HG02759 (cell line): ENCODE measurements at regions not wholly inside any gene's neighbourhood (a gene's known extent, or its start where the extent isn't known, plus 50 kb on each side); places are given as distances from the start of the nearest gene placed in this dataset.

Experiments used
- ATAC-seq: cut with Tn5 transposase; IDR thresholded peaks from one replicate; pipeline ENCODE4 v1.9.1; 2021; ENCODE audit warnings: mild to moderate bottlenecking, moderate library complexity; ENCODE audit not compliant: unreplicated experiment

DNA sequence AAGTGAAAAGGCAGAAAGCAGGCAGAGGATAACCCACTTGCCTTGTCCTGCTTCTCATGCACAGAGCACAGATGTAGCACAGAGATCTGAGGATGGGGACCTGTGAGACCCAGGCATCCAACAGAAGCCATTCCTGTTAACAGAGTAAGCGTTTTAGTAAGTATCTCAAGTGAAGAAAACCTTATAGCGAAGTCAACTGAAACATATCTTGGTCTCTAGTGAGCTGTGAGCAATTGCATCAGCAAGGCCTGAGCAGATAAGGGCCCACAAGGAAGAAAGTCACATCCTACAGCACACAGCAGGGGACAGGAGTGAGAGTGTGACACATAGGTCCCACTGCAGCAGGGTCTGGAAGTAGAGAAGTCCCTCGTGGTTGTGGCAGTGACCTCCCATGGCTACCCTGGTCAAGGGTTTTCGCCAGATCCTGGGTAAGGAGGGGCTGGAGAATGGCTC lies 248.7 kb upstream of the TNP1 start:
- no peak for ATAC-seq

DNA sequence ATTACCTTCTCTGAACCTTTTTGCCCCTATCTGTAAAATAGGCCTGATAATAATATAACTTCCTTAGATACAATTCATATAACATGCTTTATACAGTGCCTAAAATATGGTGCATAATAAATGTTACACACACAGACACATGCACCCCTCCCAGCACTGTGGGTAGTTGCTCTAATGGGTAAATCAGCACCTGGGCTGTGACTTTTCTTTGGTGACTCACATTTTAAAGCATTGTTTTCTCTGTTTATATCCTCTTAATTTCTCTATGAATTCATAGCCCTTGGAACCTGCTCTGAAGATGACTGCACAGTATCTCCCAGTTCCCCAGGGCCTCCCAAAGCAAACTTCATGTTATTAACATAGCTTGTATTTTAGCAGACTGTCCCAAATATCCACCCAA lies 248.2 kb upstream of the TNP1 start:
- no peak for ATAC-seq

DNA sequence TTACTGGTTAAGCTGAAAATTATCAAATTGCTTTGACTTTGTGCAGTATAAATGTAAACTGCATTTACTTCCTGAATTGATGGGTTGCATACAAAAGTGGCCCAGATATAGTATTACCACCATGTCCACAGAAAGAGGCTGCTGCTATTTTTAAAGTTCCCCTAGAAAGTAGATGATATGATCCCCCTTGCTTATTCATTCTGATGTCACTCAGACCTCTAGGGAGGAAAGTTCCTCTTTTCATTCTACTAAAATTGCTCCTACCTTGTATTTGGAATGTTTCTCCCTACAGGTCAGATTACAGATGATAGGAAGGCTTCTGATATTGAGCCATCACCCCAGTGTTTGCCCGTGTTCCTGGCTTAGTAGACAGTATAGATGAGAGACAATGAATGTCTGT lies 247.6 kb upstream of the TNP1 start:
- ATAC-seq = no peak

DNA sequence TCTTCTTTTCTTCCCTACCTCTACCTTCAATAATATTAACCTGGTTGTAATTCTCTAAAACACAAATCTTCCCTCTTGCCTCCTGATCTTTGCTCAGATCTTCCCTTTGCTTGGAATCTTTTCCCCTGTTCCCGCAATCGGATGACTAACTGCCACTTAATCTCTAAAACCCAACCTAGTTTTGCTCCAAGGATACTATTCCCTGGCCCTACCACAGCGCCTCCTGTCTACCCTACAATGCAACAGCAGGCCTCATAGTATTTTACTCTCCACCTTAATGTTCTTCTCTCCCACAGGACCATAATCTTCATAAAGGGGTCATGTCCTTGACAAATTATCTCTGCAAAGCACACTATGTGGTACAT lies 246.8 kb upstream of the TNP1 start:
- no peak for ATAC-seq

DNA sequence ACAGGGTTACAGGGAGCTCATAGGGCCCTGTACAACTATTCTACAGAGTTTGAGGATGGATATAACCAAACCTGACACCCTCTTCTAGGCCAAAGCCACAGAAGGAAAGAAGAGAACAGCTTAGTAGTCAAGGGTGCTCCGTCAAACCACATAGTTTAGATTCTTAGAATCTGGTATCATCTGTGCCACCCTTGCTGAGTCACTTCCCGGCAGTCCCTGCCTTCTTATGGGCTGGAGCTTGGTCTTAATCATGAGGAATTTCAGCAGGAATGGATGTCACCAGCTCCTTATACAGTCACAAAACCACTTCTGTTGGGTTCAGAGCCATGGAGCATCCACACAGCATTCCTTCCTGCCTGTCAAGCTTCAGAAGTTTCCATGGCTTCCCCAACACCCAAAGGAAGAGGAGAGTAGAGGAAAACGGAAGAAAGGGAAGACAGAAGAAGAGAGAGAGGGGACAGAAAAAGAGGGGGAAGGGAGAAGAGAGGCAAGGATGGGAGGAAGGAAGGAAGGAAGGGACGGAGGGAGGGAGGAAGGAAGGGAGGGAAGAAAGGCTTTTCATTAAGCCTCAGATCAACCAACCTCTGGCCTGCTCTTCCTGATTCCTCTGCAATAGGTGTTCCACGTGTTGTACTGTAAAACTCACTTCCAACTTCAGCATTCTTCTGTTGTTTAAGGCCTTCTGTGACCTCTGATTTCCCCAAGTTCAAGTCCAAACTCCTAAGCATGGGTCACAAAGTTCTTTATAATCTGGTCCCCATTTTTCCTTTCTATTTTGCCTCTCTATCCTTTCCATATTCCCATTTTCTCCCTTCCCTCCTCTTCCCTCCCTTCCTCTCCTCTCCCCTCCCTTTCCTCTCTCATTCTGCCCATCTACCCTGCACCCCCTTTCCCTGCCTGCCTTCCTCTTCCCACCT lies 246.1 kb upstream of the TNP1 start:
- ATAC-seq = no peak

DNA sequence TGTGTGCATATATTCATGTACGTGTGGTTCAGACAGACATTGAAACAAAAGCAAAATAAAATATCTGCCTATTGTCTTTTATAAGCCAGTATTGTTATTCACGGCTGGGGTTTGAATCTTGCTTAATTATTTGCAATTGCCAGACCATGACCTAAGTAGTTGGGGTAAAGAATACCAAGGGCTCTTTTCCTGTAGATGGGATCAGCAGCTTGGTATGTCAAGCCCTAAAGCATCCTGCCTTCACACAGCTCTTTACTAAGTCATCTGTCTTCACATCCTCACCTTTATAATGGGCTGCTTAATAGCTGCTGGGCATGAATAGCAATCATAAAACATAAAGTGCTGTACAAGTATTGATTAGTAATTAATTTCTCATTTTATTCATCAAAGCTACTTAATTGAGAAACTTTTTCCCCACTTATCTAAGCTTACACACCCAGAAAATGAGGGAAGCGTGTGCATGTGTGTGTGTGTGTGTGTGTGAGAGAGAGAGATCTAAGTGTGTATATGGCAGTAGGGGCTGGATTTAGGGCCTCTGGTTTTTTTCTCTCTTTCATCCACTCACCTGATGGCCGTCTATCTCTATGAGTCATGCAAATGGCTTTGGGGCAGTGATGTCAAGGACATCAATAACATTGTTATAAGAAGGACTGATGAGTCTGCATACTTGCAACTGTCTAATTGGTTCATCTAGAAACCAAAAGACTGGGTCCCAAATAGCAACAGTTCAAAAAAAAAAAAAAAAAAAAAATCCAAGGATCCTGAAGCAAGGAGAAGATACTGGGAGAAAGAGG lies 244.1 kb upstream of the TNP1 start:
- no peak for ATAC-seq

DNA sequence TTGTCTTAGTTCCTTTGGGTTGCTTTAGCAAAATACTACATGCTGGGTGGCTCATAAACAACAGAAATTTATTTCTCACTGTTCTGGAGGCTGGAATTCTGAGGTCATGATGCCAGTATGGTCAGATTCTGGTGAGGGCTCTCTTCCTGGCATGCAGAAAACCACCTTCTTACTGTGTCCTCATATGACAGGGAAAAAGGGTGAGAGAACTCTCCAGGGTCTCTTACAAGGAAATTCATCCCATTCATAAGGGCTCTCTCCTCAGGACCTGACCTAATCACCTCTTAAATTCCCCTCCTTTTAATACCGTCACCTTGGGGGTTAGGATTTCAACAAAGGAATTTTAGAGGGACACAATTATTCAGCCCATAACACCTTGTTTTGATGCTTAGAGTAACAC lies 243.1 kb upstream of the TNP1 start:
- no peak for ATAC-seq

DNA sequence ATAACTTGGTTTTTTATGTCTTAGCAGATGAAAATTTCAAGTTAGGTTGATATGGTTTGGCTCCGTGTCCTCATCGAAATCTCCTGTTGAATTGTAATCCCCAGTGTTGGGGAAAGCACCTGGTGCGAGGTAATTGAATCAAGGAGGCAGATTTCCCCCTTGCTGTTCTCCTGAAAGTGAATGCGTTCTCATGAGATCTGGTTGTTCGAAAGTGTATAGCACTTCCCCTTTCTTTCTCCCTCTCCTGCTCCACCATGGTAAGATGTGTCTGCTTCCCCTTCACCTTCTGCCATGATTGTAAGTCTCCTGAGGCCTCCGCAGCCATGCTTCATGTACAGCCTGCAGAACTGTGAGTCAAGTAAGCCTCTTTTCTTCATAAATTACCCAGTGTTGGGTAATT lies 242.1 kb upstream of the TNP1 start:
- ATAC-seq = peak; percentile 74

DNA sequence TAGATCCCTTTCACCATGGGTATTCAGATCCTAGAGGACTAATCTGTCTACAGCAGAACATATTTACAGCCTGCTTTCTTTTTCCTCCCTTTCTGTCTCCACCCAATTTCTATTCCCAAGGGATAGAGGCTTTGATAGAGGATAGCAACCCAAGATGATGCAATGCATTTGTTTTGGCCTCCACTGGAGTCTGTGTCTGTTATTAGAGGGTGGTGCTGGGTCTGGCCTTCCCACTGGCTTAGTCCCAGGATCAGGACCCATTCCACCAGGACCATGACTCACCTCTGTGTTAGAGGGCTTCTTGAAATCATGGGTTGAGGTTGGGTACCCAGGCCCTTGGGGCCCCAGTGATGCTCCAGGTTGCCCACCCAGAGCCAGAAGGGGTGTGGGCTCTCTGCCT lies 239.7 kb upstream of the TNP1 start:
- ATAC-seq = no peak

DNA sequence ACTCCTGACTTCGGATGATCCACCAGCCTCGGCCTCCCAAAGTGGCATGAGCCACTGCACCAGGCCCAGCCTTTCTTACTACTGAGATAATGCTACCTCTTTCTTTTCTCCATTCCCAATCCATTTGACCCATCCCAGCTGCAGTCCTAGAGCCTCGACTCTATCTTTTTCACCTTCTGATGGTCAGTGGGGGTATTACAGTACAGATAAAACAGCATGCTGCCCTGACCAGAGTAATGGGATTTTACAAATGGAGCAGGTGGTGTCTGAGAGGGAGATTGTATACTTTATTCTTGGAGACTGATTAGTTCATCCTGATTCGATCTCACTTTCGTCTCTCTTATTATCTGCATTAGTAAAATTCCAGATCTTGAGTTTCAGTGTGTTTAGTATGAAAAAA lies 238.6 kb upstream of the TNP1 start:
- no peak for ATAC-seq

DNA sequence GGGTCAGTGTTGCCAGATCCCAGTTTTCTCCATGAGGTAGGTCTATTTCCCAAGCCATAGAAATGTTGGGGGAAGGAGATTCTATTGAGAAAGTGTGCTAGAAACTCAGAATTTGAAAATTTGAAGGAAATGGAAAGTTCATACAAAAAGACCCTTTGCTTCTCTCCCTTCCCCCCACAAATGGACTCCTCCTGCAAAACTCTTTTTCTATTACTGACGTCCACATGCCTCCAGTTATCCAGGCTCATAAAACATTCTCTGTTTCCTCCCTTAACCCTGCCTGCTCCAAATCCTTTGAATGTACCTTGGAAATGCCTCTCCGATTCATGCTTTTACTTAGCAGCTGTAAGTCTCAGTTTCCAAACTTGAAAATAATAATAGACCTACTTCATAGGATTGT lies 237.5 kb upstream of the TNP1 start:
- ATAC-seq = no peak

DNA sequence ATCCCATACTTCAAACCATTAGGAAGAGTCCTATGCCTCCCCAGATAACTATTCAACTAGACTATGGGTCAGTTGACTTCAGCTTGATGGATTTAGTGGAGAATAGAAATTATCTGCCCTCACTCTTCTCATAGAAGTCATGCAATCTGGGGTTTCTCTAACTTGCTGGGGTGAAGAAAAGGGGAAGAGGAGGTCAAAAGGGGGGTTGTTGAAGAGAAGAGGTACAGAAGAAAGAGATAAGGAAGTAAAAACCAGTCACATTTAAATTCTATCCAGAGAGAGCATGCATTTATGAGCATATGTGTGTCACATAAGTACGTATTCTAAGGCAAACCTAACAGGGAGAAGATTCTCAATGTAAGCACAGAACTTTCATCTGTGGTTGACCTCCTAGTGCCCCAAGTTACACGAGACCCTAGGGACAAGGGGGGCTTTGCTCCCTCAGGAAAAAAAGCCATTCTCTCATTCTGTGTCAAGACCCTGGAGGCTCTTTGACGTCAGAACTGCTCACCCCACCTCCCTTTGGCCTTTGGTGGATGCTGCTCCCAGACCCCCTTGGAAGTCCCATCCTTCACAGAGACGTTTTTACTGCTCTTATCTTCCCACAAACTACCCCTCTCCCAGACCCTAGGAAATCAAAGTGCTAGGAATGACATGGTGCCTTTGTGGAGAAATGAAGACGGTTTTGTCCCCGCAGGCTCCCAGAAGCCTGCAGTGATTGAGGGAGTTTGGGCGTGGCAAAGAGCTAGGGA lies 236.8 kb upstream of the TNP1 start:
- no peak for ATAC-seq

DNA sequence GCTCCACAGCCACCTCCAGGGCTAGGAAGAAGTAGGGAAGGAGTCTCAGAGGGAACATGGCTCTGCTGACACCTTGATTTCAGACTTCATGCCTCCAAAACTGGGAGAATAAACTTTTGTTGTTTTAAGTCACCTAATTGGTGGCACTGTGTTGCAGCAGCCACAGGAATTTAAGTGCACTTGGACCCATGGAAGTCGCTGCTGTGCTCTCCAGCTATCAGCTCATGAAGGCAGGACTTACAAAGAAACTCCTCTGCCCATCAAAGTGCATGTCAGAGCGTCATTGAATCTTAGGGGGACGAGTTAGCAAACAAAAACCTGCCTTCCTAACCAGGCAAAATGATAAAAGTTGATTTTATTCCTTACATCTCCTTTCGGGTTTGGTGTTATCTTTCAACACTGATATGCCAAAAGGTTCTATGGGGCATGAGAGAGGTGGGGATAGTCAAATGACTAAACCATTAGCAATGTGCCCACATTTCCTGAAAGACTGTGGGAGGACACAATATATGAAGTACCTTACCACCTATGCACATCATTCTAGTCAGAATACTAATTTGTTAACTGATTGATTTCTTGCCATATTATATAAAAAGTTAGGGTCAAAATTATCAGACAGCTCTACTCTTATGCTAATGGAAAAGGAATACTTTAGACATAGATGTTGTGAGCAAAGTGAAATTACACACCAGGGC lies 235.8 kb upstream of the TNP1 start:
- no peak for ATAC-seq

DNA sequence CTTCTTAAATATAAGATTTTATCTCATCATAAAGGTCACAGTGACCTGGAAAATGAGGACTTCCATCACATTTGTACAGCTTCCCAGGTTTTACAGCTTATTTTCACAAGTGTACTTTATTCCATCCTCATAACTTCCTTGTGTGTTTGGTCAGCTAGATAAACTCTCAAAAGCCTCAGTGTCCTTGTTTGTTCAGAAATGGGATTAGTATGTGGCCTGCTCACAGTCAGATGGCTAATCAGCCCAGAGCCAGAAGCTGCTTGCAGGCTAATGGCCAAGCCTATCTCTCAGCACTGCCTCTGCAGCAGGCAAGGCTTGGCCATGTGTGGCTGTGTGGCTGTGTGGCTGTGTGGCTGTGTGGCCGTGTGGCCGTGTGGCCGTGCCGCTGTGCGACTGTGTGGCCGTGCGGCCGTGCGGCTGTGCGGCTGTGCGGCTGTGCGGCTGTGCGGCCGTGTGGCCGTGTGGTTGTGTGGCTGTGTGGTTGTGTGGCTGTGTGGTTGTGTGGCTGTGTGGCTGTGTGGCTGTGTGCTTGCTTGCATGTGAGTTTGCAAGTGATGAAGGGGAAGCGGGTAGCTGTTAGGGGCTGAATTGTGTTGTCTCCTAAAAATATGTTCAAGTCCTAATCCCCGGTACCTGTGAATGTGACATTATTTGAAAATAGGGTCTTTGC lies 233.0 kb upstream of the TNP1 start:
- ATAC-seq = no peak

DNA sequence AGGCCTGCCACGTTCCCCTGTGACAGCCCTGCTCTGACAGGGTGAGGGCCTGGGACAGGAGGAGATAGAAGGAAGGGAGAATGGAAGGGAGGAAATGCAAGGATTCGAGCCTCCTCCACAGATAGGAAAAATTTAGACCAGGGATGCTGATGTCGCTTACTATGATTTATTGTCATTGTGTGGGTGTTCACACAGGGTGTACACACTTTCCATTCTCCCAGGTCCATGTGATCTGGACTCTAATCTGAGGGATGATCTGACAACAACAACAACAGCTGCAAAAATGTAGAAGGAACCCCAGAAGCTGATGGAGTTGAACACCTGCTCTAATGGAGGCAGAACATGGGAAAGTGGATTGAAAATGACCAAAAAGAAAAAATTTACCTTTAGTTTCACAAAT lies 231.7 kb upstream of the TNP1 start:
- no peak for ATAC-seq

DNA sequence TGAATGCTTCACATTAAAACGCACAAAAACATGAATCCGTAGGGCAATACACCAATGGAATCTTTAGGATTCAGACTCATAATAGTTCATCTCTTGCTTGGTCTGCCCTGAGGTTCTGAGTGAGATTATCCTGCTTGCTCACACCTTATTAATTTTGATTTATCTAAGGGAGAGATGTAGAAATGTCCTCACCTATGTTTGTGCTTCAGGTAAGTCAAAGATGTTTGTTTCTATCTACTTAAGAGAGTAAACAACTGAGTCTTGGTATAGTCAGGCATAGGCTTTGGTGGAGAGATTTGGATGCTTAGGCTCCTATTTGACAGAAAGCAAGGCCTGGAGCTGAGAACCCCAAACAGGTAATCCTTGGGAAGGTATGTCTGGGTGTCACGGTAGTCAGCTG lies 231.0 kb upstream of the TNP1 start:
- ATAC-seq = no peak

DNA sequence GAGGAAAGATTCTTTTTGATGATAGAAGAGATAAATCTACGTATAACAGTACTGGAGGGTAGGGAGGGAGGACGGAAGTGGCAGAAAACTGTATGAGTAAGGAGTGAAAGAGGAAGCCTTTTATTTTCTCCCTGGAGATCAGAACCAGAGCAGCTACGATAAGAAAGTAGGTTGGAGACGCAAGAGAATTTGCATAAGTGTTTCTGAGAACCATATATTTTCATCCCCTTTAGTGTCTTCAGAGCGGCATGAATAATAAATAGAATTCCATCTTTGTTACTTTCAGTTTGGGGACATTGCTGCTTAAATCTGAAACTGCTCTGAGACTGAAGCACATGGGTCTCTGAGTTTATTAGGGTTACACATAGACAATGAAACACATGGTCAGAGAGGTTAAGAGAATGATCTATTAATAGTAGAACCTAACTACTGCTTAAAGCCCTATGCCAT lies 230.2 kb upstream of the TNP1 start:
- ATAC-seq = peak; percentile 81

DNA sequence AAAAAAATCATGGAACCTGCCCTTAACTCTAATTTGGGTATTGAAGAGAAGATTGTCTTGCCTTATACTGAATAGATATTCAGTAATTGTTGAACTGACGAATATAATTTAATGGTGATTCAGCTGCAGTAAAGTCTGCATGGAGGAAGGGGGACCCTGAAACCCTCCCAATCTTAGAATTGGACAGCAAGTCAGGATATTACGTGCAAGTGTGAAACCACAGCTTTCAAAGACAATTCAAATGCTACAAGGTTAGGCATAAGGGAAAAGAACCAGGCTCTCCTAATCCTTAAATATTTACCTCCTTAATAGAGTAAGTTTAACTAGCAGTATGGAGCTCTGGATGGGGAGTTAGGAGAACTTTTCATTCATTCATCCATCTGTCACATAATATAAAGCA lies 226.9 kb upstream of the TNP1 start:
- ATAC-seq = no peak

DNA sequence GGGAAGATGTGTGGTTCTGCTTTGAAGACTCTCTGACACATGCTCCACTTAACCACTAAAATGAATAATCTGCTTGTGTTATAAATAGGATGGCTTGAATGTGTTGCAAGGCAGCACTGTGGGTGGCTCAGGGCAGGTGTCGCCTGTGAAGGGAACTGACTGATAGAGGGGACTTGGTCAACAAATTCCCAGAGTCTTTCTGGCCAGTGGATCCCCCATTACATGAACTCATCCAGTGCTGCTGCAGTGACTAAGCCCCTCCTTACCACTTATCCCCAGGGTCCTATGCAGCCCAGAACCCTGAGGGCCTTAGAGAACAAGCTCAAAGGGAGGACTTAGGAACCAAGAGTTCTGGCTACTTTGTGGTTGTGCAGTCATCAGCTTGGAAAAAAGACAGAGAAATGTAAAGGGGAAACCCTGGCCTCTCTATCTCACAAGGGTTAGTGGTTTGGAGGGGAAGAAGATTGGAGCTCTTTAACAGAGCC lies 226.2 kb upstream of the TNP1 start:
- peak; percentile 37 for ATAC-seq

DNA sequence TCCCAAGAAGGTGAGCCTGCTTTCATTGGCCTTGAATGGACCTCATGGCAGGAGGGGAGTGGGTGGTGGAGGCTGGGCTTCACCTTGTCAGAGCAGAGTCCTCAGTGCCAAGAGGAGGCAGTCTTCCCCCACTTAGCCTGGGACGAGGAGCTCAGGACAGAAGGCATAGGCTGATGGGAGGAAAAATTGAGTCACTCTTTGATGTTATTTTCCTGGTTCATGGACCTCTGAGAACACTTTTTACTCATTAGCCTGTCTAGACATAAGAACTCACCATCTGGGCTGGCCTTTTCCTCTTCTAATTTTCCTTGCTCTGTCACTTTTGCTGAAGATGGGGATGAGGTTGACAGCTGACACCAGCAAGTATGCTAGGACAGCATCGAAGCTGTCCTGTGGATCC lies 225.7 kb upstream of the TNP1 start:
- ATAC-seq = no peak
